Caco-2 (cell line): ENCODE measurements at regions not wholly inside any gene's neighbourhood (a gene's known extent, or its start where the extent isn't known, plus 50 kb on each side); places are given as distances from the start of the nearest gene placed in this dataset.

Experiments used
- BruUV-seq: library from RNA; stranded (reverse); fragments of 400-500 nt; replicated peaks from 2 replicates; lab custom pipeline; 2021; lab: Mats Ljungman, UMichigan
- CTCF ChIA-PET: fragments of 300-600 bp; sonication (Branson Sonifier 250); formaldehyde crosslinking; loops from one replicate; lab custom pipeline; 2022; ENCODE audit warnings: antibody characterized with exemption; lab: Charles Lee
- POLR2A ChIA-PET: fragments of 300-600 bp; sonication (Branson Sonifier 250); formaldehyde crosslinking; loops from one replicate; lab custom pipeline; 2022; ENCODE audit warnings: antibody characterized with exemption; lab: Charles Lee
- DNase-seq, 2 experiments: peaks; one replicate each; pipeline versions ENCODE4 v3.0.0 to v3.0.0-alpha.2; 2020 to 2022
- H3K27me3 ChIP-seq: replicated peaks from 2 replicates; pipeline ENCODE4 v1.6.0; 2011; ENCODE audit warnings: low read length; ENCODE audit not compliant: control insufficient read depth, insufficient read depth
- H3K36me3 ChIP-seq: 2 replicates; pipeline ENCODE4 v1.5.1; 2011; ENCODE audit warnings: low read length; ENCODE audit not compliant: control insufficient read depth, insufficient read depth
- H3K4me1 ChIP-seq: fragments of 250-450 bp; sonication (Bioruptor Pico); 2 replicates; pipeline ENCODE4 v1.5.1; 2020; ENCODE audit warnings: mild to moderate bottlenecking
- H3K4me3 ChIP-seq: 2 replicates; pipeline ENCODE4 v1.5.1; 2011; ENCODE audit warnings: low read depth, mild to moderate bottlenecking, control low read depth, low read length
- H3K9me3 ChIP-seq: fragments of 250-450 bp; sonication (Bioruptor Pico); 2 replicates; pipeline ENCODE4 v1.5.1; 2020; ENCODE audit warnings: mild to moderate bottlenecking, moderate library complexity
- H3K27ac Mint-ChIP-seq: one replicate; pipeline ENCODE4 v1.8.0; 2022; ENCODE audit warnings: mixed read lengths; ENCODE audit not compliant: unreplicated experiment
- H3K27me3 Mint-ChIP-seq: one replicate; pipeline ENCODE4 v1.8.0; 2022; ENCODE audit warnings: mixed read lengths; ENCODE audit not compliant: insufficient read depth, unreplicated experiment
- H3K36me3 Mint-ChIP-seq: one replicate; pipeline ENCODE4 v1.8.0; 2022; ENCODE audit warnings: mild to moderate bottlenecking, mixed read lengths; ENCODE audit not compliant: insufficient read depth, unreplicated experiment
- H3K4me1 Mint-ChIP-seq: one replicate; pipeline ENCODE4 v1.8.0; 2022; ENCODE audit warnings: low read depth, mixed read lengths; ENCODE audit not compliant: unreplicated experiment
- H3K4me3 Mint-ChIP-seq: one replicate; pipeline ENCODE4 v1.8.0; 2022; ENCODE audit warnings: mild to moderate bottlenecking, moderate library complexity, mixed read lengths; ENCODE audit not compliant: unreplicated experiment
- H3K9me3 Mint-ChIP-seq: one replicate; pipeline ENCODE4 v1.8.0; 2022; ENCODE audit warnings: mixed read lengths; ENCODE audit not compliant: unreplicated experiment
- intact Hi-C: fragments of 100-400 bp; cut with micrococcal nuclease; formaldehyde crosslinking; loops from one replicate; pipeline ENCODE4 v1.10.0; 2022; ENCODE audit not compliant: unreplicated experiment
- TF ChIP-seq, protein P1 (sequence below), 2 experiments: fragments of 200-600 bp in 1 of 2; IDR thresholded peaks; 1 replicate in 1 of 2; 2 replicates in 1 of 2; pipeline versions ENCODE4 v1.5.1 to v1.8.0; 2011 to 2022; ENCODE audit warnings: antibody characterized with exemption in 1 of 2, control low read depth in 1 of 2, inconsistent platforms in 1 of 2, low read depth in 1 of 2, low read length in 1 of 2, mild to moderate bottlenecking in 1 of 2, moderate library complexity in 1 of 2; ENCODE audit not compliant: insufficient read depth in 1 of 2, severe bottlenecking in 1 of 2, unreplicated experiment in 1 of 2

GRCh38 chr13:66128692-66129269 is 1101.4 kb downstream of the PCDH9 start:
- H3K27ac Mint-ChIP-seq, result no peak overlapping the region
- ChIA-PET POLR2A (no interaction called here), CTCF (no interaction called here)
- Histone ChIP-seq H3K9me3 (no peaks in the 10 kb centered on the region), H3K4me1 (no peaks in the 10 kb centered on the region), H3K27me3 (no peaks in the 10 kb centered on the region), H3K4me3 (no peak overlapping the region), H3K36me3 (no peaks in the 10 kb centered on the region)
- no peaks in the 10 kb centered on the region for H3K36me3 Mint-ChIP-seq
- TF ChIP-seq, protein P1, sequence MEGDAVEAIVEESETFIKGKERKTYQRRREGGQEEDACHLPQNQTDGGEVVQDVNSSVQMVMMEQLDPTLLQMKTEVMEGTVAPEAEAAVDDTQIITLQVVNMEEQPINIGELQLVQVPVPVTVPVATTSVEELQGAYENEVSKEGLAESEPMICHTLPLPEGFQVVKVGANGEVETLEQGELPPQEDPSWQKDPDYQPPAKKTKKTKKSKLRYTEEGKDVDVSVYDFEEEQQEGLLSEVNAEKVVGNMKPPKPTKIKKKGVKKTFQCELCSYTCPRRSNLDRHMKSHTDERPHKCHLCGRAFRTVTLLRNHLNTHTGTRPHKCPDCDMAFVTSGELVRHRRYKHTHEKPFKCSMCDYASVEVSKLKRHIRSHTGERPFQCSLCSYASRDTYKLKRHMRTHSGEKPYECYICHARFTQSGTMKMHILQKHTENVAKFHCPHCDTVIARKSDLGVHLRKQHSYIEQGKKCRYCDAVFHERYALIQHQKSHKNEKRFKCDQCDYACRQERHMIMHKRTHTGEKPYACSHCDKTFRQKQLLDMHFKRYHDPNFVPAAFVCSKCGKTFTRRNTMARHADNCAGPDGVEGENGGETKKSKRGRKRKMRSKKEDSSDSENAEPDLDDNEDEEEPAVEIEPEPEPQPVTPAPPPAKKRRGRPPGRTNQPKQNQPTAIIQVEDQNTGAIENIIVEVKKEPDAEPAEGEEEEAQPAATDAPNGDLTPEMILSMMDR (IDR thresholded peaks at IDR 0.05; ENCODE audit: insufficient read depth in 1 of 2, low read depth in 1 of 2, low read length in 1 of 2, severe bottlenecking in 1 of 2, unreplicated experiment in 1 of 2), result no peak
- no peaks in the 10 kb centered on the region for H3K4me1 Mint-ChIP-seq
- peaks cover 3% of the 10 kb centered on the region for H3K27me3 Mint-ChIP-seq
- BruUV-seq, result no TSS peak
- no peak for DNase-seq
- H3K4me3 Mint-ChIP-seq, result no peak overlapping the region
- intact Hi-C loops, result no loop called here
- no peaks in the 10 kb centered on the region for H3K9me3 Mint-ChIP-seq

DNA sequence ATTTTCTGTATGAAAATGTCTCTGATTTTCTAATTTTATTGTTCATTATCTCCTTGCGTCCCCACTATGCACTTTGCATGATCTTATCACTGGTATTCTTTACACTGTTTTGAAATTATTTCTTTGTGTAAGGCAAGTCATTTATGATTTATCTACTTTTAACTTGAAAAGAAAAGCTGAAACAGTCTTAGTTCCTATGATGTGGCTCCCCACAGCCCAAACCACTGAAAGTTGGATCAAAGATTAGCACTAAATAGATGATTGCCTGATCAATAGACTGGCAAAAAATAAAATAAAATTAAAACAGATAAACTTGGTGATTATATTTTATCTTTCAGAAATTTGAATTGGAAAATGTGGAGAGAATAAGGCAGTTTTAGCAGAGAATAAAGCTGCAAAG is 1101.9 kb downstream of the PCDH9 start:
- H3K4me3 ChIP-seq, result no peak overlapping the region
- no peaks in the 10 kb centered on the region for H3K9me3 ChIP-seq
- Mint-ChIP-seq H3K4me1 (no peaks in the 10 kb centered on the region), H3K27me3 (peaks cover 3% of the 10 kb centered on the region), H3K4me3 (no peak overlapping the region), H3K27ac (no peak overlapping the region), H3K9me3 (no peaks in the 10 kb centered on the region), H3K36me3 (no peaks in the 10 kb centered on the region)
- no peaks in the 10 kb centered on the region for H3K4me1 ChIP-seq
- ChIA-PET CTCF (no interaction called here), POLR2A (no interaction called here)
- no peak for DNase-seq
- no peaks in the 10 kb centered on the region for H3K27me3 ChIP-seq
- intact Hi-C loops, result no loop called here
- TF ChIP-seq, protein P1 (IDR thresholded peaks at IDR 0.05; ENCODE audit: insufficient read depth in 1 of 2, low read depth in 1 of 2, low read length in 1 of 2, severe bottlenecking in 1 of 2, unreplicated experiment in 1 of 2), result no peak
- BruUV-seq, result no TSS peak
- no peaks in the 10 kb centered on the region for H3K36me3 ChIP-seq

GRCh38 chr13:66117563-66117962 is 1112.6 kb downstream of the PCDH9 start:
- no peaks in the 10 kb centered on the region for H3K9me3 Mint-ChIP-seq
- no peaks in the 10 kb centered on the region for H3K4me1 Mint-ChIP-seq
- no peak overlapping the region for H3K27ac Mint-ChIP-seq
- H3K4me3 Mint-ChIP-seq, result no peak overlapping the region
- ChIA-PET POLR2A (no interaction called here), CTCF (no interaction called here)
- H3K4me1 ChIP-seq, result no peaks in the 10 kb centered on the region
- no peaks in the 10 kb centered on the region for H3K9me3 ChIP-seq
- no peaks in the 10 kb centered on the region; the same call in 1 of the 2 replicates for H3K27me3 ChIP-seq
- no TSS peak for BruUV-seq
- TF ChIP-seq, protein P1 (IDR thresholded peaks at IDR 0.05; ENCODE audit: insufficient read depth in 1 of 2, low read depth in 1 of 2, low read length in 1 of 2, severe bottlenecking in 1 of 2, unreplicated experiment in 1 of 2), result no peak
- H3K4me3 ChIP-seq, result no peak overlapping the region
- no peaks in the 10 kb centered on the region for H3K27me3 Mint-ChIP-seq
- intact Hi-C loops, result no loop called here
- DNase-seq, result no peak
- no peaks in the 10 kb centered on the region for H3K36me3 ChIP-seq
- no peaks in the 10 kb centered on the region for H3K36me3 Mint-ChIP-seq
